ENCODE measurements at regions not wholly inside any gene's neighbourhood (a gene's known extent, or its start where the extent isn't known, plus 50 kb on each side); places are given as distances from the start of the nearest gene placed in this dataset.

DNA sequence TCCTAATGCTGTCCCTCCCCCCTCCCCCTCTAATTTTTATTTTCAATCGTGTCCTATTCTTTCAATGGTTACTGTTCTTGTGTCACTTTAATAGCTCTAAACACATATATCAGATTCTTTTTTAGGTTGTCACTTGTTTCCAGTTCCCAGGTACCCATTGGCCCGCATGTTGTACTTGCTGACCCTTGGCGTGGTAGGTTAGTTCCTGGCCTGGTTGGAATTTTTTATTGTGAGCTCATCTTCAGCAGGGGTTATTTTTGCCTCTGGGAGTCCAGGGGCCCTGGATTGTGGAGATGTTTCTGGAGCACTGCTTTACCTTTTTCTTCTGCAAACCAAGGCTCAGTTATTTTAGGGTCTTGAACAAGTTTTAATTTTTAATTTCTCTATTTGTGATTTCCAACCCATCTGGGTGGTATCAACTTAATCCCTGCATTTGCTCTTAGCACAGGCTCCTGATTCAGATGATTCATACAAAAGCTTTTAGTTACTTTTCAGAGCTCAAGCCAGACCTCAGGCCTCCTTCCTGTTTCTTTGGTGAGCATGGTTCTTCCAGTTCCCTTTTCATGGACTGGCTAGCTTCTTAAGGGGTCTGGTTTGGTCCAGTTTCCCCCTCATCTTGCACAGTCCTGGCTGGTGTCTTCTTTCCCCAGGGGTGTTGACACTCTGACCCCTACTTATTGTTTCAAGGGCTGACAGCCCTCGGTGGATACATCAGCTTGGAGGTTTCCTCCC is 220.5 kb downstream of the TM9SF2 start:
- Histone ChIP-seq H3K4me3 (ENCODE audit: low read depth in 1 of 2, low read length in 2 of 2) (no peak overlapping the region), H3K4me1 (ENCODE audit: control insufficient read depth in 1 of 2, insufficient read depth in 2 of 2, low read length in 2 of 2) (peaks cover 30 to 37% of the 10 kb centered on the region in 2 donors), H3K27ac (ENCODE audit: low read depth, low read length) (no peak overlapping the region), H3K36me3 (ENCODE audit: control insufficient read depth in 1 of 2, insufficient read depth in 2 of 2, low read length in 2 of 2) (no peaks in the 10 kb centered on the region), H3K9ac (ENCODE audit: low read depth in 1 of 2, low read length in 2 of 2) (no peak overlapping the region), H3K27me3 (ENCODE audit: control insufficient read depth in 1 of 2, insufficient read depth in 2 of 2, low read length in 2 of 2) (no peaks in the 10 kb centered on the region), H3K9me3 (ENCODE audit: control insufficient read depth in 1 of 2, low read length in 2 of 2) (no peaks in the 10 kb centered on the region)

DNA sequence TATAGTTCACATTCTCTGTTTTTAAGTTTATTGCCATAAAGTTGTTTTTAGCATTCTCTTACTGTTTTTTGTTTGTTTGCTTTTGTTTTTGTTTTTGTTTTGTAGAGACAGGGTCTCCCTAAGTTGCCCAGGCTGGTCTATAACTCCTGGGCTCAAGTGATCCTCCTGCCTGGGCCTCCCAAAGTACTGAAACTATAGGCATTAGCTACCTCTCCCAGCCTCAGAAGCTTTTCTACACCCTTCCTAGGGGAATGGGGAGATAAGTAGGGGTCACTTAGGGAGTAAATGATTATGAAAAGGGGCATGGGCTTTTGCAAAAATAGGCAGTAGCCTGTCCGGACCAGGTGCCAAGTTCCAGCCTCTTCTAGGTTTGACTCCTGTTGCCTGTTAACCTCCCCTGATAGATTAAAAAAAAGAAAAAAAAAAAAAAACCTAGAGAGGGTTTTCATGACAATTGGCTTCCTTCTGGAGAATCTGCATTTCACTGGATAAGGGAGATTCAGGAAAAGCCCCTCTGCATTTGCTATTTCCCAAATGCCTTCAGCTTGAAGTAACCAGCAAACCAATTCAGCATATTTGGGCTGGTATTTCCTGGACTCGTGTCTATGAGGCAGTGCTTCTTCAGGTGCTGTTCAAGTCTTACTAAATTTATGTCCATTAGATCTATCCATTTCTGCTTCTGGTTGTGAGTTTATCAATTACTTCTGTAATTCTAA is 216.8 kb downstream of the TM9SF2 start:
- H3K27ac ChIP-seq (ENCODE audit: low read depth, low read length): no peak overlapping the region
- no peak overlapping the region for H3K4me3 ChIP-seq (ENCODE audit: low read depth in 1 of 2, low read length in 2 of 2)

DNA sequence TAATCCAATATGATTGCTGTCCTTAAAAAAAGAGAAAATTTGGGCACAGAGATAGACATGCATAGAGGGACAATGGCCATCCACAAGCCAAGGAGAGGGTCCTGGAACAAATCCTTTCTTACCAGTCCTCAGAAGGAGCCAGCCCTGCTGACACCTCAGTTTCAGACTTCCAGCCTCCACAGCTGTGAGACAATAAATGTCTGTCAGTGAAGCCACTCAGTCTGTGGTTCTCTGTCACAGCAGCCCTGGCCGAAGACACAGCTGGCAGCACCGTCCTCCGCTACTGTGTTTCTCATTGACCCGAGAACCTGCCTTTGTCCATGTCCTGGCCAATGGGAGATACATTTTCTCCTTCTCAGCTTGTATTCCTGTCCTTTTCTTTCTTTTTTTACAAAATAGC is 207.9 kb downstream of the TM9SF2 start:
- Histone ChIP-seq H3K4me1 (ENCODE audit: control insufficient read depth in 1 of 2, insufficient read depth in 2 of 2, low read length in 2 of 2) (peaks cover 0 to 7% of the 10 kb centered on the region in 2 donors), H3K27ac (ENCODE audit: low read depth, low read length) (no peak overlapping the region), H3K27me3 (ENCODE audit: control insufficient read depth in 1 of 2, insufficient read depth in 2 of 2, low read length in 2 of 2) (no peaks in the 10 kb centered on the region), H3K36me3 (ENCODE audit: control insufficient read depth in 1 of 2, insufficient read depth in 2 of 2, low read length in 2 of 2) (no peaks in the 10 kb centered on the region), H3K9me3 (ENCODE audit: control insufficient read depth in 1 of 2, low read length in 2 of 2) (no peaks in the 10 kb centered on the region), H3K4me3 (ENCODE audit: low read depth in 1 of 2, low read length in 2 of 2) (no peak overlapping the region), H3K9ac (ENCODE audit: low read depth in 1 of 2, low read length in 2 of 2) (no peak overlapping the region)

More for the DNA sequence above, 216.8 kb downstream of the TM9SF2 start:
- no peaks in the 10 kb centered on the region for H3K36me3 ChIP-seq (ENCODE audit: control insufficient read depth in 1 of 2, insufficient read depth in 2 of 2, low read length in 2 of 2)
- H3K4me1 ChIP-seq (ENCODE audit: control insufficient read depth in 1 of 2, insufficient read depth in 2 of 2, low read length in 2 of 2): peaks cover 13 to 16% of the 10 kb centered on the region in 2 donors
- H3K27me3 ChIP-seq (ENCODE audit: control insufficient read depth in 1 of 2, insufficient read depth in 2 of 2, low read length in 2 of 2): no peaks in the 10 kb centered on the region
- no peaks in the 10 kb centered on the region for H3K9me3 ChIP-seq (ENCODE audit: control insufficient read depth in 1 of 2, low read length in 2 of 2)
- H3K9ac ChIP-seq (ENCODE audit: low read depth in 1 of 2, low read length in 2 of 2): no peak overlapping the region

DNA sequence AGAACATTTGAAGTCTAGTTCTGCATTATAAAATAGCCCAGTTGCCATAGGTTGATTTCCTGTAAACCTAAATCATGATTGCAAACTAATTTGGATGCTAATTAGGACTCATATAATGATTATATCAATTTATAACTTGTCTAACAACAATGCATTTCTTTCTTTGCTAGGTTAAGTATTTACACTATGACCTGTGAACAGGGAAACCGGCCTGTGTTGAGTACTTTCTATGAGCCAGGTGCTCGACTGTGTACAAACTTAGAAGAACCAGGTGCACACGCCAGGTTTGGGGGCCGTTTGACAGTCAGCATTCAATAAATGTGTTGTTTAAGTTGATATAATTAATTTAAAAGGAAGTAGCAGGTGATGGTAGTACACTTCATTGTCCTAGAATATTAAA is 203.1 kb downstream of the TM9SF2 start:
- H3K36me3 ChIP-seq (ENCODE audit: control insufficient read depth in 1 of 2, insufficient read depth in 2 of 2, low read length in 2 of 2): no peaks in the 10 kb centered on the region
- H3K9me3 ChIP-seq (ENCODE audit: control insufficient read depth in 1 of 2, low read length in 2 of 2): no peaks in the 10 kb centered on the region
- H3K27me3 ChIP-seq (ENCODE audit: control insufficient read depth in 1 of 2, insufficient read depth in 2 of 2, low read length in 2 of 2): no peaks in the 10 kb centered on the region
- peaks cover 11 to 12% of the 10 kb centered on the region in 2 donors for H3K4me1 ChIP-seq (ENCODE audit: control insufficient read depth in 1 of 2, insufficient read depth in 2 of 2, low read length in 2 of 2)
- no peak overlapping the region for H3K27ac ChIP-seq (ENCODE audit: low read depth, low read length)
- no peak overlapping the region for H3K4me3 ChIP-seq (ENCODE audit: low read depth in 1 of 2, low read length in 2 of 2)
- no peak overlapping the region for H3K9ac ChIP-seq (ENCODE audit: low read depth in 1 of 2, low read length in 2 of 2)

DNA sequence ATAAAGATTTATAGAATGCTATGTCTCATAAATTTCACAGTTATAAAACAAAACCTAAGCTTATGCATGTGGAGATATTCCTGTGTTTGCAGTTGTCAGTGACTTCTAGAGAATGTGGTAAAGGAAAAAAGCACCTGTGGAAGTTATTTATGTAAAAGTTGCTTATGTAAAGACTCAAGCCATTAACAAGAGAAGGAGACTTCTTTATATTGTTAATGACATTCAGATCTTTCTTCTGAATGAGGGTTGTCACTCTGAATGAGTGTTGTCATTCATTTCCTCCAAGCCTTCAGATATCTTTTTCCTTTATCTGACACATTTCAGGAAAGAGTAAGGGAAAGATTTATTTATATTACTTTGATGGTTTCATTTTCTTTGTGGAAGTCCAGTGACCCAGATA is 202.6 kb downstream of the TM9SF2 start:
- H3K4me3 ChIP-seq (ENCODE audit: low read depth in 1 of 2, low read length in 2 of 2): no peak overlapping the region
- no peaks in the 10 kb centered on the region for H3K36me3 ChIP-seq (ENCODE audit: control insufficient read depth in 1 of 2, insufficient read depth in 2 of 2, low read length in 2 of 2)
- H3K27ac ChIP-seq (ENCODE audit: low read depth, low read length): no peak overlapping the region
- H3K4me1 ChIP-seq (ENCODE audit: control insufficient read depth in 1 of 2, insufficient read depth in 2 of 2, low read length in 2 of 2): peaks cover 11 to 12% of the 10 kb centered on the region in 2 donors
- no peaks in the 10 kb centered on the region for H3K9me3 ChIP-seq (ENCODE audit: control insufficient read depth in 1 of 2, low read length in 2 of 2)
- no peak overlapping the region for H3K9ac ChIP-seq (ENCODE audit: low read depth in 1 of 2, low read length in 2 of 2)
- H3K27me3 ChIP-seq (ENCODE audit: control insufficient read depth in 1 of 2, insufficient read depth in 2 of 2, low read length in 2 of 2): no peaks in the 10 kb centered on the region

DNA sequence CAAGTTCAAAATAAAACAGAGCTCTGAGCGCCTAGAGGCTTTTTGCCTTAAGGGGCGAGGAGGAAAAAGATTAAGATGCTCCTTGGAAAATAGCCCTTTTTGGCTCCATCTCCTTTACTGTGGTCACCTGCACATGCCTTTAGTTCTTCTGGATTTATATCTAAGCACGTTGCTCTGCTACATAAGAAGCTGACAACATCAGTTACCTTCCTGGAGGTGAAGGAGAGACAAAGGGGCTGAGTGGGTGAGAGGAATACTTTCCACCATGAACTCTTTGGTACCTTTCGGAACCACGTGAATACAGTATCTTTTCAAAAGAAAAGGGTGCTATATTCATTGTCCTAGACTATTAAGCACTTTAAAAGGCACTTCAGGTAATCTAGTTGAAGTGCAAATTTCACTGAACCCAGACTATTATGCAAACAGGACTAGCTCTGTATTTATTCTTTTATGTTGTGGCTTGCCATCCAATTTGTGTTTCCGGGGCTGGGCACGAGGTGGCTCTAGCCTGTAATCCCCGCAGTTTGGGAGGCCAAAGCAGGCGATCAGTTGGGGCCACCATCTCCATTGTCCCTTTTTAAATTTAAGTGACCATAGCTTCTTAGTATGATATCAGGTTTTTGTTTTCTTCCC is 201.5 kb downstream of the TM9SF2 start:
- H3K27ac ChIP-seq (ENCODE audit: low read depth, low read length): no peak overlapping the region
- no peaks in the 10 kb centered on the region for H3K36me3 ChIP-seq (ENCODE audit: control insufficient read depth in 1 of 2, insufficient read depth in 2 of 2, low read length in 2 of 2)

DNA sequence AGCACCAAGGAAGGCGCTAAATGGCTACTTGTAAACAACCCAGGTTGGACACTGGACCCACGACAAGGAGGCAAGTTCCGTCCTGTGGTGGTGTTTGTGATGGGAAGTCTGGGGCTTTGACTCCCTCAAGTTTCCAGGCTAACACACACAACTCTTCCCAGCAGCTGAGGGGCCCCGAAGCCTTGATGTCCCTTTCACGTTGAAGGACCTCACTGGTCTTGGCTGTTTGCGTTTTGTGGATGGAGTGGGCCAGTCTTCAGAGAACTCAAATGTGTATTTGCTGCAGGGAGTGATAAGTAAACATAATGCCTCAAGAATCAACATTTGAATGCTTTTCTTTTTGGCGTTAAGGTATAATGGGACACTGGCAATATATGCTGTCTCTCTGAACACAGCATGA is 199.2 kb downstream of the TM9SF2 start:
- no peak overlapping the region for H3K9ac ChIP-seq (ENCODE audit: low read depth in 1 of 2, low read length in 2 of 2)
- H3K27me3 ChIP-seq (ENCODE audit: control insufficient read depth in 1 of 2, insufficient read depth in 2 of 2, low read length in 2 of 2): no peaks in the 10 kb centered on the region
- peaks cover 16 to 22% of the 10 kb centered on the region in 2 donors for H3K4me1 ChIP-seq (ENCODE audit: control insufficient read depth in 1 of 2, insufficient read depth in 2 of 2, low read length in 2 of 2)
- H3K4me3 ChIP-seq (ENCODE audit: low read depth in 1 of 2, low read length in 2 of 2): no peak overlapping the region
- no peaks in the 10 kb centered on the region for H3K36me3 ChIP-seq (ENCODE audit: control insufficient read depth in 1 of 2, insufficient read depth in 2 of 2, low read length in 2 of 2)
- H3K27ac ChIP-seq (ENCODE audit: low read depth, low read length): no peak overlapping the region
- H3K9me3 ChIP-seq (ENCODE audit: control insufficient read depth in 1 of 2, low read length in 2 of 2): no peaks in the 10 kb centered on the region

More for the DNA sequence above, 201.5 kb downstream of the TM9SF2 start:
- peaks cover 16 to 21% of the 10 kb centered on the region in 2 donors for H3K4me1 ChIP-seq (ENCODE audit: control insufficient read depth in 1 of 2, insufficient read depth in 2 of 2, low read length in 2 of 2)
- H3K9me3 ChIP-seq (ENCODE audit: control insufficient read depth in 1 of 2, low read length in 2 of 2): no peaks in the 10 kb centered on the region
- no peak overlapping the region for H3K9ac ChIP-seq (ENCODE audit: low read depth in 1 of 2, low read length in 2 of 2)
- no peak overlapping the region for H3K4me3 ChIP-seq (ENCODE audit: low read depth in 1 of 2, low read length in 2 of 2)
- H3K27me3 ChIP-seq (ENCODE audit: control insufficient read depth in 1 of 2, insufficient read depth in 2 of 2, low read length in 2 of 2): no peaks in the 10 kb centered on the region

DNA sequence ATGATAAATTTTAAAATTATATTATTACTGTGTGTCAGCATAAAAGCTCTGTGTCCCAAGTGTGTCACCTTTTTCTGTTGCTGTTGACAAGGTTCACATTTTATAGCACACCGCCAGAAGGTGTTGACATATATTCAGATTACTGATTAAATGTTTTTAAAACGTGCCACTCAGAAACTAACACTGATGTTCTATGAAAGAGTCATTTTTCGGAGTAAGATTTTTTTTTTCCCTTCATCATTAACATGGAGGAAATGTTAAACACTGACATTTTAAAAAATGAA is 197.5 kb downstream of the TM9SF2 start:
- no peak overlapping the region for H3K4me3 ChIP-seq (ENCODE audit: low read depth in 1 of 2, low read length in 2 of 2)
- H3K9ac ChIP-seq (ENCODE audit: low read depth in 1 of 2, low read length in 2 of 2): no peak overlapping the region
- H3K27ac ChIP-seq (ENCODE audit: low read depth, low read length): no peak overlapping the region
- no peaks in the 10 kb centered on the region for H3K9me3 ChIP-seq (ENCODE audit: control insufficient read depth in 1 of 2, low read length in 2 of 2)
- peaks cover 8 to 20% of the 10 kb centered on the region in 2 donors for H3K4me1 ChIP-seq (ENCODE audit: control insufficient read depth in 1 of 2, insufficient read depth in 2 of 2, low read length in 2 of 2)
- H3K27me3 ChIP-seq (ENCODE audit: control insufficient read depth in 1 of 2, insufficient read depth in 2 of 2, low read length in 2 of 2): no peaks in the 10 kb centered on the region
- no peaks in the 10 kb centered on the region for H3K36me3 ChIP-seq (ENCODE audit: control insufficient read depth in 1 of 2, insufficient read depth in 2 of 2, low read length in 2 of 2)

DNA sequence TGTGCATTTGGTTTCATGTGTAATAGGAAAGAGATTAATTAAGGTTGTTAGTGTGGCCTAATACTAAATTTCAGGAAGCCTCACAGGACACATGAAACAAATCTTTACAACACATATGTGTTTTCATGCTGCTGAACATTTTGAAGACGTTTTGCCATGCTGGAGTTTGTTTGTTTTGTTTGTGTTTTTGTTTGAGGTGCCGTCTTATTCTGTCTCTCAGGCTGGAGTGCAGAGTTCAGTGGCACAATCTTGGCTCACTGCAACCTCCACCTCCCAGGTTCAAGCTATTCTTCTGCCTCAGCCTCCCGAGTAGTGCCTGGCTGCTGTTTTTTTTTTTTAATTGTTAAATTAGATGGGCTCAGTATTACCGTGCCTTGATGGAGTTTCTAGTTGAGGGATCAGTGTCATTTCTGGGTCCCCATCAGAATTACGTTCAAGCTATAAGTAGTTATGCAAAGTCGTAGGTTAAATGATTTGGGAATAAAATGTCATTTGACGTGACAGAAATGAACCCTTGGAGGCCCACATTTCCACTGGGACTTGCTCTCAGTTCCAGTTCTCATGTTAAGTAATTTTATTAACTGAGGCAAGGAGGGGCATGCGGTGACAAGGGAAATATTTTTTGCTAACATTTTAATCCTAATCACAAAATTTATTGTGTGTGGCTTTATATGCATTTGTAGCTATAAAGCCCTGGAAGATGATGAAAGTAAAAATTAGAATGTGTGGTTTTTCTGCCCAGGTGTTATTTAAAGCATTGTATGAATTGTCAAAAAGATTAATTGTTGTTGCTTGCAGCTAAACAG is 196.9 kb downstream of the TM9SF2 start:
- no peak overlapping the region for H3K9ac ChIP-seq (ENCODE audit: low read depth in 1 of 2, low read length in 2 of 2)
- H3K36me3 ChIP-seq (ENCODE audit: control insufficient read depth in 1 of 2, insufficient read depth in 2 of 2, low read length in 2 of 2): no peaks in the 10 kb centered on the region
- no peaks in the 10 kb centered on the region for H3K9me3 ChIP-seq (ENCODE audit: control insufficient read depth in 1 of 2, low read length in 2 of 2)
- no peaks in the 10 kb centered on the region for H3K27me3 ChIP-seq (ENCODE audit: control insufficient read depth in 1 of 2, insufficient read depth in 2 of 2, low read length in 2 of 2)
- peaks cover 8 to 16% of the 10 kb centered on the region in 2 donors for H3K4me1 ChIP-seq (ENCODE audit: control insufficient read depth in 1 of 2, insufficient read depth in 2 of 2, low read length in 2 of 2)
- no peak overlapping the region for H3K4me3 ChIP-seq (ENCODE audit: low read depth in 1 of 2, low read length in 2 of 2)
- no peak overlapping the region for H3K27ac ChIP-seq (ENCODE audit: low read depth, low read length)

DNA sequence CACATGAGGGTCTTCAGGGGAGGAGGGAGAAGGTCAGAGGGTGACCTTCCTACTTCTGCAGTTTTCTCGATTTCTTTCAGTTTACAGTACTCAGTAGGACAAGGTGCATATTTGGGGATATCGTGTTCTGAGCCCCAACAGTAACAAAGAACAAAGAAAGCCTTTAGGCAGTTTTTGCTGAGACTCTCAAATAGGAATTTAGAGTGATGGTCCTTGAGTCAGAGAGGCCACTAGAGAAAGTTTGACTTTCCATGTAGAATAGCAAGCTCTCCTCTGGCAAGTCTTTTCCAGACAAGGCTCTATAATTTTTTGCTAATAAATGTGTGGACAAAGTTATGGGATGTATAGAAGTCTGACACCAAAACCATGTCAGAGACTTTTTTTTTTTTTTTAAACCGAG is 194.6 kb downstream of the TM9SF2 start:
- Histone ChIP-seq H3K4me3 (ENCODE audit: low read depth in 1 of 2, low read length in 2 of 2) (no peak overlapping the region), H3K9ac (ENCODE audit: low read depth in 1 of 2, low read length in 2 of 2) (no peak overlapping the region), H3K4me1 (ENCODE audit: control insufficient read depth in 1 of 2, insufficient read depth in 2 of 2, low read length in 2 of 2) (peaks cover 3 to 10% of the 10 kb centered on the region in 2 donors), H3K36me3 (ENCODE audit: control insufficient read depth in 1 of 2, insufficient read depth in 2 of 2, low read length in 2 of 2) (no peaks in the 10 kb centered on the region), H3K27me3 (ENCODE audit: control insufficient read depth in 1 of 2, insufficient read depth in 2 of 2, low read length in 2 of 2) (no peaks in the 10 kb centered on the region), H3K9me3 (ENCODE audit: control insufficient read depth in 1 of 2, low read length in 2 of 2) (no peaks in the 10 kb centered on the region), H3K27ac (ENCODE audit: low read depth, low read length) (no peak overlapping the region)
